IPS-NIHi7 (cell line): ENCODE measurements at regions not wholly inside any gene's neighbourhood (a gene's known extent, or its start where the extent isn't known, plus 50 kb on each side); places are given as distances from the start of the nearest gene placed in this dataset.

Experiments used
- DNase-seq: peaks from one replicate; pipeline ENCODE4 v3.0.0; 2012; ENCODE audit warnings: mixed read lengths; ENCODE audit errors: extremely low spot score

- DNase-seq = no peak
Measured at GRCh38 chr2:150319085-150319484, 168.4 kb downstream of the RND3 start.

DNA sequence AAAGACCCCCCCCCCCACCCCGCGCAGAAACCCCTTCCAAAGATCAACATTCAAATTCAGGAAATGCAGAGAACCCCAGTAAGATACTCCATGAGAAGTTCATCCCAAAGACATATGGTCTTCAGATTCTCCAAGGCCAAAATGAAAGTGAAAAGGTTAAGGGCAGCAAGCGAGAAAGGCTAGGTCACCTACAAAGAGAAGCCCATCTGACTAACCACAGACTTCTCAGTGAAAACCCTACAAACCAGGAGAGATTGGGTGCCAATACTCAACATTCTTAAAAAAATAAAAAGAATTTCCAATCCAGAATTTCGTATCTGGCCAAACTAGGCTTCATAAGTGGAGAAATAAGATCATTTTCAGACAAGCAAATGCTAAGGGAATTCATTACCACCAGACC, 175.2 kb downstream of the RND3 start:
- DNase-seq = no peak

GRCh38 chr2:150309311-150310080, 178.0 kb downstream of the RND3 start:
- DNase-seq = no peak

GRCh38 chr2:150307258-150307657, 180.2 kb downstream of the RND3 start:
- no peak for DNase-seq

DNA sequence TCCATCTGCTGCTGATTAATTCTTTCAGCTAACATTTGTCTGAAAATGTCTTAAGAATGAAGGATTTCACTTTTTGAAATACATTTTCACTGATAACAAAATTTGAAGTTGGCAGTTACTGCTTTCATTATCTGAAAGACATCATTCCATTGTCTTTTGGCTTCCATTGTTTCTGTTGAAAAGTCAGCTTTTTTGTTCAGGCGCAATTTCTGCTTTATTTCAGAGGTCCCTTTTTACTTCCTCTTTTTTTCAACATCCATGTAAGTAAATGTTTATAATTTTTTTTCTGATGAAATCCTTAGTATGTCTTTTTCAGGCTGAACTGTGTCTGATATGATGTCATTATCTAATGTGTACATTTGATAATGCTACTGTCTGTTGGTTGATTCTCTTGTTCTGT, 184.2 kb downstream of the RND3 start:
- no peak for DNase-seq

- DNase-seq = no peak
Measured at GRCh38 chr2:150298571-150299305, 188.7 kb downstream of the RND3 start.

DNA sequence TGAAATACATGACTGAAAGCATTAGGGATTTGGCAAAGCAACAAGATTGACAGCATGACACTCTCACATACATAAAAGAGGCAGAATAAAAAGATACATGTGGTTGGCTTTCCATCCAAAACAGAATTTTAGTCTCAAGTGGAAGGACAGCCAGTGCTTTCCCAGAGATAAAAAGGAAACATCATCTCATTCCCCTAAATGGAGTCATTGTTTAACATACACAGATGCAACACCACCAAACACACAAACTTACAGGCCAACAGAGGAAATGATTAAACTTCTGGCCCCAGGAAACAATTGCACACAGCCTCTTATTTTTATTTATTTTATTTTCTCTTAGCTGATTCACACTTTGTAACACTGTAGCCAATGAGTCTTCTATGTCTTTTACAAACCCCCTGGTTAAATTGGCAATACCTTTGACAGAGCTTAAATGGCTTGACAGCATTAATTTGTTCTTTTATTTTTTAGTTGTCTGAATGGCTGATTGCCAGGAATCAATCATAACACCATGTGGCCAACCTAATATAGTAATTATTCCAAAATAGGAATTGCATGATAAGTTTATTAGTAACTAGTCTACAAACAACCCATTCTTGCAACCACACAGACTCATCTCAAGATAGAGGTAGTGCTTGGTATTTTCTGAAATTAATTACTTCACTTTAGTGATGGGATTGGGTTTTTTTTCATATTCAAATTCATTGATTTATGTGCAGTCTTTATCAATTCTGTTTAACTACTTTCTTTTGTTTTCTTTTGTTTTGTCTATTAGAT, 190.5 kb downstream of the RND3 start:
- DNase-seq = no peak

GRCh38 chr2:150295544-150295943, 191.9 kb downstream of the RND3 start:
- DNase-seq = no peak

- no peak for DNase-seq
Measured at GRCh38 chr2:150293771-150294170, 193.7 kb downstream of the RND3 start.

- no peak for DNase-seq
Measured at GRCh38 chr2:150292807-150293206, 194.7 kb downstream of the RND3 start.

DNA sequence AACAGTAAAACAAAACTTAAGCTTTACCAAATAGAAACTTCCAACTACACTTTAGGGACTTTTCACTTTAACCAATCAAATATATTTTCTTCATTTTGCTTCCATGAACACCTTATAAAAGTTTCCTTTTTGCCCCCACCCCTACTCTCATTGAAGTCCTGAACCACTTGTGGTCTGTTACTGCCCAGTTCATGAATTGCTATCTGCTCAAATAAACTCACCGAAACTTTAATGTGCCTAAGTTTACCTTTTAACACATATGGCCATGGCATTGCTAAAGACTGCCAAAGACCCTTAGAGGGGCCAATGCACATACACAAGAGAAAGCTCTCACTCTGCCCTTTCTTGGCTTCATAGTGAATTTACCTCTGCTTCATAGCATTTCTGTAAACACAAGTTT, 195.3 kb downstream of the RND3 start:
- DNase-seq = no peak

- DNase-seq = no peak
Measured at GRCh38 chr2:150286730-150287362, 200.6 kb downstream of the RND3 start.

- DNase-seq = no peak
Measured at GRCh38 chr2:150284116-150284515, 203.4 kb downstream of the RND3 start.

GRCh38 chr2:150282771-150283371, 204.6 kb downstream of the RND3 start:
- DNase-seq = no peak

DNA sequence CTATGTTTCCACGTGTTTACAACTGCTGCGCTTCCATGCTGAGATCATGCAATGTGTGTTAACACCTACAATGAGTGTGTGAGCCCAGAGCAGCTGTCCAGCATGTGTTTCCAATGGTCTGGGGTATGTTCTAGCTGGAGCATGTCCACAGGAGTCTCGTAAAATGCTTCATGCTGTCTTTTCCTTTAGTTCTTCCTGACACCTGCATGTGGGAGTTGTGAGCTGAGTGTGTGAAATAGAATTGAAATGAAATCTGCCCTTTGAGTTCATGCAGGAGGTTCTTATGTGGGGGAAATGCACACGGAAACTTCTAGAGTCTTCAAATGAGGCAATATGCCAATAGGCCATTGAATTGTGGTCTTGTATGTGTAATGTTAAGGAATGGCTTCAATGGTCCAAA, 205.1 kb downstream of the RND3 start:
- DNase-seq = no peak

GRCh38 chr2:150280231-150280630, 207.2 kb downstream of the RND3 start:
- no peak for DNase-seq

DNA sequence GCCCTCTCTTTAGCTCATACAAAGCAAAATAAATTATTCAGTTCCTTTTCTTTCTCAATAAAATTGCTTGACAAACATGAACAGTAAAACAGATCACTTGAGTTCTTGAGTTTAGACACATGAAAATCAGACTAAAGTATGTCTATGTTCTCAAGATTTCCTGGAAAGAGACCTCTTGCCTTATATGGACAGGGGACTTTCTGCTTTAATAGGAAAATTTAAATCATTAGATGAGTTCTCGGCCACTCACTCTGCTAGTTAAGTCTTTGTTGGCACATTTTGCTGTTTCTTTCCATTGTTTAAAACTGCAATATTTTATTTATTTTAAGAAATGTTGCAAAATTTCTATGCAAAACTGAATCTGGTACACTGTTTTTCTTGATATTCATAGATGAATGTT, 207.8 kb downstream of the RND3 start:
- DNase-seq = no peak

GRCh38 chr2:150276737-150277136, 210.7 kb downstream of the RND3 start:
- no peak for DNase-seq

GRCh38 chr2:150274108-150274507, 213.4 kb downstream of the RND3 start:
- DNase-seq = no peak

- DNase-seq = no peak
Measured at GRCh38 chr2:150271952-150272802, 215.3 kb downstream of the RND3 start.
